BJ (cell line): ENCODE measurements at regions not wholly inside any gene's neighbourhood (a gene's known extent, or its start where the extent isn't known, plus 50 kb on each side); places are given as distances from the start of the nearest gene placed in this dataset.
"Not testable (repeated sequence)": the region's sequence is repeated elsewhere in the genome, so short reads cannot be mapped to it uniquely, and the experiment has no call there.

Source experiments
- CTCF ChIA-PET: fragments of 350-600 bp; formaldehyde crosslinking; extraction: SDS; loops from one replicate; lab custom pipeline; 2021; ENCODE audit warnings: antibody characterized with exemption, inconsistent platforms; lab: Yijun Ruan, JAX
- POLR2A ChIA-PET: fragments of 300-600 bp; sonication (Branson Sonifier 250); formaldehyde crosslinking; extraction: SDS; loops from one replicate; lab custom pipeline; 2021; ENCODE audit warnings: antibody characterized with exemption; lab: Charles Lee
- DNase-seq: peaks from one replicate; pipeline ENCODE4 v3.0.0-alpha.2; 2011; ENCODE audit warnings: low read depth
- H3K27me3 ChIP-seq: 2 replicates; pipeline ENCODE4 v1.6.0; 2011; ENCODE audit warnings: low read length; ENCODE audit not compliant: control insufficient read depth, insufficient read depth
- H3K36me3 ChIP-seq: 2 replicates; pipeline ENCODE4 v1.5.1; 2011; ENCODE audit warnings: low read length; ENCODE audit not compliant: control insufficient read depth, insufficient read depth
- H3K4me3 ChIP-seq: 2 replicates; pipeline ENCODE4 v1.5.1; 2011; ENCODE audit warnings: low read depth, mild to moderate bottlenecking, control low read depth, low read length
- CTCF ChIP-seq: IDR thresholded peaks from 2 replicates; pipeline ENCODE4 v1.5.1; 2011; ENCODE audit warnings: low read depth, mild to moderate bottlenecking, control low read depth, inconsistent platforms, low read length, moderate library complexity; ENCODE audit not compliant: insufficient read depth

GRCh38 chr12:5102261-5102789 lies 58.6 kb downstream of the KCNA5 start:
- CTCF ChIA-PET, result interaction anchor here (1.0 to 1.6 kb wide), 4 partner anchors 11 to 407 kb away, joined by 3 to 5 read pairs (median 3); no protein-coding TSS in a partner anchor
- Histone ChIP-seq H3K36me3 (no peaks in the 10 kb centered on the region), H3K4me3 (no peak overlapping the region), H3K27me3 (no peaks in the 10 kb centered on the region)
- TF ChIP-seq CTCF, result no peak
- peak; percentile 87 for DNase-seq
- POLR2A ChIA-PET, result no interaction called here

DNA sequence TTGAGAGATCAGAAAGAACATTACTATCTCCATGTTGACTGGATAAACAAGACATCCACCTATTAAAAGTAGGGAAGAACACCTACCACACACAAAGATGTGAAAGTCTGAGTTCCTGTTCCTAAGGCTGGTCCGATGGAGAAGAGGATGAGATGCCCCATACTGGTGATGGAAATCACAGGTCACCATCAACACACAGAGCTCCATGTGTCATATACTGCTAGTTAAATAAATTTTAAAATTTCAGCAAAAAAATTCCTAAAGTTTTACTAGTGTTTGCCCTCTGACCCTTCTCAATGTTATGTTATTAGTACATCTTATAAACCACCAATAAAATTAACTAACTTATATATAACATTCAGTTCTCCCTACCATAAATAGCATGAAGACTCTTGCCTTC lies 59.1 kb downstream of the KCNA5 start:
- Histone ChIP-seq H3K36me3 (no peaks in the 10 kb centered on the region), H3K27me3 (no peaks in the 10 kb centered on the region), H3K4me3 (no peak overlapping the region)
- TF ChIP-seq CTCF, result no peak
- CTCF ChIA-PET, result interaction anchor here (1.0 to 1.6 kb wide), 3 partner anchors 11 to 354 kb away, joined by 3 read pairs; no protein-coding TSS in a partner anchor
- POLR2A ChIA-PET, result no interaction called here
- no peak for DNase-seq

- ChIA-PET CTCF (no interaction called here), POLR2A (no interaction called here)
- no peak overlapping the region for H3K4me3 ChIP-seq
- no peak for DNase-seq
- no peaks in the 10 kb centered on the region for H3K27me3 ChIP-seq
- no peak for TF ChIP-seq CTCF
- H3K36me3 ChIP-seq, result no peaks in the 10 kb centered on the region
These were observed 66.7 kb downstream of the KCNA5 start for GRCh38 chr12:5110345-5110744.

DNA sequence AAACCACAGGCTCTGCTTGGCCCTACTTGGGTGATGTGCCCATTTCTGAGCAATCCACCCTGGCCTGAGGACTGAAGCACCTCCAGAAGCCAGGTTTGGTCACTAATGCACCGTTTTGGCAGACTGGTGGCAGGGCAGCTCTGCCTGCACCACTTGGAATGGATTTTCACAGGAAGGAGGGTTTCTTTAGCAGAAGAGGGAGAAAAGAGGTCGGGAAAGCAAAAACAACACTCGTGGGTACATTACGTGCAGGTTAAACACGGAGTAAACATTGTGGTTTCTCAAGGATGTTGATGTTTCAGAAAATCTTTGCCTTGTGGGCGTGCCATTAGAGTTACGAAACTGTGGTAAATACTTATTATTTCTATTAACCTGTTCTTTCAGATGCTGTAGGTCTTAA lies 70.8 kb downstream of the KCNA5 start:
- no peak for TF ChIP-seq CTCF
- DNase-seq, result no peak
- POLR2A ChIA-PET, result interaction anchor here (0.6 kb wide), 1 partner anchor 364 kb away, joined by 3 read pairs; no protein-coding TSS in a partner anchor
- no peaks in the 10 kb centered on the region for H3K27me3 ChIP-seq
- CTCF ChIA-PET, result no interaction called here
- no peak overlapping the region for H3K4me3 ChIP-seq
- no peaks in the 10 kb centered on the region for H3K36me3 ChIP-seq

DNA sequence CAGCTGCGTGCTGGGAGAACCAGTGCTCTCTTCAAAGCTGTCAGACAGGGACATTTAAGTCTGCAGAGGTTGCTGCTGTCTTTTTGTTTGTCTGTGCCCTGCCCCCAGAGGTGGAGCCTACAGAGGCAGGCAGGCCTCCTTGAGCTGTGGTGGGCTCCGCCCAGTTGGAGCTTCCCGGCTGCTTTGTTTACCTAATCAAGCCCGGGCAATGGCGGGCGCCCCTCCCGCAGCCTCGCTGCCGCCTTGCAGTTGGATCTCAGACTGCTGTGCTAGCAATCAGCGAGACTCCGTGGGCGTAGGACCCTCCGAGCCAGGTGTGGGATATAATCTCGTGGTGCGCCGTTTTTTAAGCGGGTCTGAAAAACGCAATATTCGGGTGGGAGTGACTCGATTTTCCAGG lies 78.1 kb downstream of the KCNA5 start:
- DNase-seq, CTCF ChIA-PET, POLR2A ChIA-PET, H3K27me3 ChIP-seq, H3K36me3 ChIP-seq, H3K4me3 ChIP-seq: not testable (repeated sequence)

DNA sequence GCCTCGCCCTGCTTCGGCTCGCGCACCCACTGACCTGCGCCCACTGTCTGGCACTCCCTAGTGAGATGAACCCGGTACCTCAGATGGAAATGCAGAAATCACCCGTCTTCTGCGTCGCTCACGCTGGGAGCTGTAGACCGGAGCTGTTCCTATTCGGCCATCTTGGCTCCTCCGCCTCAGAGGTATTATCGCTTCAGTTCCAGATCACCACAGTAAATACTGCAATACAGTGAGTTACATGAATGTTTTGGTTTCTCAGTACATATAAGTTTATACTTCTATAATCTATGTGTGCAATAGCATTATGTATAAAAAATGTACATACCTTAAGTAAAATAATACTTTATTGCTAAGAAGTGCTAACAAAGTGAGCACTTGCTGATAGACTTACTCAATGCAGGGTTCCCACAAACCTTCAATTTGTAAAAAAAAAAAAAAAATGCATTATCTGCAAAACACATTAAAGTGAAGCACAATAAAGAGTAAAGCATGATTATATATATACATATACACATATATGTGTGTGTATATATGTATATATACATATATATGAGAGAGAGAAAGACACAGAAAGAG lies 78.7 kb downstream of the KCNA5 start:
- POLR2A ChIA-PET, CTCF ChIA-PET, H3K27me3 ChIP-seq, H3K36me3 ChIP-seq, DNase-seq, H3K4me3 ChIP-seq: not testable (repeated sequence)
